ENCODE measurements at regions not wholly inside any gene's neighbourhood (a gene's known extent, or its start where the extent isn't known, plus 50 kb on each side); places are given as distances from the start of the nearest gene placed in this dataset.

DNA sequence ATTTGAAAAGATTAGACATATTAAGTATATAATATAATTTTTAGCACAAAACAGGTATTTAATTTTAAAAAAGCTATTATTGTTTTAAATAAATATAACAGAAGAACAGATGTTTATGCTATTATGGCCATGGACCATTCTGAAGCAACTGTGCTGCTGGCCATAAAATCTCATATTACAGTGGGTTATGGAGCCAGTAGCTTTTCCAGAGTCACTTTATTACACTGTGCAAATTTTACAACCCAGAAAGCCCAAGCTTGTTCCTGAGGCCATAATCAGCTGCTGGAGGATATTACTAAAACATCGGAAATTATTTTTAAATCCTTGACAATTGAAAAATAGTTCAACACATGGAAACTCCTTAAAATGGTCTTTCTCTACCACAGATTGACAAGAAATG, 557.3 kb upstream of the KCNMB2 start:
- TF ChIP-seq SIN3A (IDR thresholded peaks at IDR 0.05; ENCODE audit: borderline replicate concordance, insufficient read depth, low read length), result no peak
- TF ChIP-seq, protein P1, sequence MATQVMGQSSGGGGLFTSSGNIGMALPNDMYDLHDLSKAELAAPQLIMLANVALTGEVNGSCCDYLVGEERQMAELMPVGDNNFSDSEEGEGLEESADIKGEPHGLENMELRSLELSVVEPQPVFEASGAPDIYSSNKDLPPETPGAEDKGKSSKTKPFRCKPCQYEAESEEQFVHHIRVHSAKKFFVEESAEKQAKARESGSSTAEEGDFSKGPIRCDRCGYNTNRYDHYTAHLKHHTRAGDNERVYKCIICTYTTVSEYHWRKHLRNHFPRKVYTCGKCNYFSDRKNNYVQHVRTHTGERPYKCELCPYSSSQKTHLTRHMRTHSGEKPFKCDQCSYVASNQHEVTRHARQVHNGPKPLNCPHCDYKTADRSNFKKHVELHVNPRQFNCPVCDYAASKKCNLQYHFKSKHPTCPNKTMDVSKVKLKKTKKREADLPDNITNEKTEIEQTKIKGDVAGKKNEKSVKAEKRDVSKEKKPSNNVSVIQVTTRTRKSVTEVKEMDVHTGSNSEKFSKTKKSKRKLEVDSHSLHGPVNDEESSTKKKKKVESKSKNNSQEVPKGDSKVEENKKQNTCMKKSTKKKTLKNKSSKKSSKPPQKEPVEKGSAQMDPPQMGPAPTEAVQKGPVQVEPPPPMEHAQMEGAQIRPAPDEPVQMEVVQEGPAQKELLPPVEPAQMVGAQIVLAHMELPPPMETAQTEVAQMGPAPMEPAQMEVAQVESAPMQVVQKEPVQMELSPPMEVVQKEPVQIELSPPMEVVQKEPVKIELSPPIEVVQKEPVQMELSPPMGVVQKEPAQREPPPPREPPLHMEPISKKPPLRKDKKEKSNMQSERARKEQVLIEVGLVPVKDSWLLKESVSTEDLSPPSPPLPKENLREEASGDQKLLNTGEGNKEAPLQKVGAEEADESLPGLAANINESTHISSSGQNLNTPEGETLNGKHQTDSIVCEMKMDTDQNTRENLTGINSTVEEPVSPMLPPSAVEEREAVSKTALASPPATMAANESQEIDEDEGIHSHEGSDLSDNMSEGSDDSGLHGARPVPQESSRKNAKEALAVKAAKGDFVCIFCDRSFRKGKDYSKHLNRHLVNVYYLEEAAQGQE (IDR thresholded peaks at IDR 0.05; ENCODE audit: insufficient read depth in 1 of 2, low read depth in 2 of 2, low read length in 2 of 2), result no peak
- no peak for TF ChIP-seq TAF1 (IDR thresholded peaks at IDR 0.05; ENCODE audit: borderline replicate concordance, insufficient read depth, low read length)
- no peak for TF ChIP-seq POLR2AphosphoS5 (IDR thresholded peaks at IDR 0.05; ENCODE audit: low read depth, low read length)
- TF ChIP-seq FOXP2 (optimal IDR thresholded peaks at IDR 0.05; ENCODE audit: borderline replicate concordance, extremely low read depth, extremely low read length, insufficient read depth), result no peak

- TF ChIP-seq, protein P1 (IDR thresholded peaks at IDR 0.05; ENCODE audit: insufficient read depth in 1 of 2, low read depth in 2 of 2, low read length in 2 of 2), result no peak
- no peak for TF ChIP-seq TAF1 (IDR thresholded peaks at IDR 0.05; ENCODE audit: borderline replicate concordance, insufficient read depth, low read length)
- TF ChIP-seq POLR2AphosphoS5 (IDR thresholded peaks at IDR 0.05; ENCODE audit: low read depth, low read length), result no peak
- no peak for TF ChIP-seq FOXP2 (optimal IDR thresholded peaks at IDR 0.05; ENCODE audit: borderline replicate concordance, extremely low read depth, extremely low read length, insufficient read depth)
- TF ChIP-seq SIN3A (IDR thresholded peaks at IDR 0.05; ENCODE audit: borderline replicate concordance, insufficient read depth, low read length), result no peak
Measured at GRCh38 chr3:177979703-177980102, 556.5 kb upstream of the KCNMB2 start.

- TF ChIP-seq TAF1 (IDR thresholded peaks at IDR 0.05; ENCODE audit: borderline replicate concordance, insufficient read depth, low read length), result no peak
- no peak for TF ChIP-seq FOXP2 (optimal IDR thresholded peaks at IDR 0.05; ENCODE audit: borderline replicate concordance, extremely low read depth, extremely low read length, insufficient read depth)
- TF ChIP-seq, protein P1 (IDR thresholded peaks at IDR 0.05; ENCODE audit: insufficient read depth in 1 of 2, low read depth in 2 of 2, low read length in 2 of 2), result no peak
- TF ChIP-seq POLR2AphosphoS5 (IDR thresholded peaks at IDR 0.05; ENCODE audit: low read depth, low read length), result no peak
- no peak for TF ChIP-seq SIN3A (IDR thresholded peaks at IDR 0.05; ENCODE audit: borderline replicate concordance, insufficient read depth, low read length)
Measured at GRCh38 chr3:177981576-177981975, 554.7 kb upstream of the KCNMB2 start.

DNA sequence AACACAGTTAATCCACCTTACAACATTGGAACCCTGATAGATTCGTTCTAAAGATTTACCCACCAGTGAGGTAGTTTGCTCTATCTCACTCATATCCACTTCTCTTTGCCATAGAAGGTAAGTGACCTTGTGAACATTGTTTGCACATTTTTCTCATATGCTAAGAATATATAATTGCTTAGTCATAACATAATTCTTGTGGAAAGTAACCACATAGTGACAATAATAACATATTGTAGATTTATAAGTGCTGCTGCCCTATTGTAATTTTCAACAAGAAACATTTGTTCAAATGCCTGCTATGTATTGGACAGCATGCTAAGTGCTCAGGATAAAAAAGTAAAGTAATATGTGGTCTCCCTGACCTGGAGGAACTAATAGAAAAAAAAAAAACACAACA, 554.2 kb upstream of the KCNMB2 start:
- TF ChIP-seq TAF1 (IDR thresholded peaks at IDR 0.05; ENCODE audit: borderline replicate concordance, insufficient read depth, low read length) (no peak), FOXP2 (optimal IDR thresholded peaks at IDR 0.05; ENCODE audit: borderline replicate concordance, extremely low read depth, extremely low read length, insufficient read depth) (no peak), POLR2AphosphoS5 (IDR thresholded peaks at IDR 0.05; ENCODE audit: low read depth, low read length) (no peak), SIN3A (IDR thresholded peaks at IDR 0.05; ENCODE audit: borderline replicate concordance, insufficient read depth, low read length) (no peak)
- TF ChIP-seq, protein P1 (IDR thresholded peaks at IDR 0.05; ENCODE audit: insufficient read depth in 1 of 2, low read depth in 2 of 2, low read length in 2 of 2), result no peak

DNA sequence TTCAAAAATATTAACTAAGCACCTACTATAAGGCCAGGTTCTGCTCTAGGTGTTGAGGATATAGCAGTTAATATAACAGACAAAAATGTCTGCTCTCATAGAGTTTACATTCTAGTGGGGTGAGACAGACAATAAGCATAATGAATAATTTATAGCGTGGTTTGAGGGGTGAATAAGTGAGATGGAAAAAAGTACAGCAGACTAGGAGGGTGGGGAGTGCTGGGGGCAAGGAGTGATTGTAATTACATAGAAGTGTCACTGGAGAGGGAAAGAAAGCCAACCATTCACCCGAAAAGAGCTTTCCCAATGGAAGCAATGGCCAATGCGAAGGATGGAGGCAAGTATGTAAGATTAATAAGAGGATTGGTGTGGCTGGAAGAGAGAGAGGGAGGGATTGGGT, 552.9 kb upstream of the KCNMB2 start:
- TF ChIP-seq POLR2AphosphoS5 (IDR thresholded peaks at IDR 0.05; ENCODE audit: low read depth, low read length), result no peak
- TF ChIP-seq FOXP2 (optimal IDR thresholded peaks at IDR 0.05; ENCODE audit: borderline replicate concordance, extremely low read depth, extremely low read length, insufficient read depth), result no peak
- TF ChIP-seq TAF1 (IDR thresholded peaks at IDR 0.05; ENCODE audit: borderline replicate concordance, insufficient read depth, low read length), result no peak
- no peak for TF ChIP-seq SIN3A (IDR thresholded peaks at IDR 0.05; ENCODE audit: borderline replicate concordance, insufficient read depth, low read length)
- TF ChIP-seq, protein P1 (IDR thresholded peaks at IDR 0.05; ENCODE audit: insufficient read depth in 1 of 2, low read depth in 2 of 2, low read length in 2 of 2), result no peak
